G401.6 (cell line): ENCODE measurements at regions not wholly inside any gene's neighbourhood (a gene's known extent, or its start where the extent isn't known, plus 50 kb on each side); places are given as distances from the start of the nearest gene placed in this dataset.

Experiments used
- FAIRE-seq: peaks from 2 replicates; lab custom pipeline; 2012; peaks lifted over from hg19 to GRCh38; lab: Jason Lieb, UNC

DNA sequence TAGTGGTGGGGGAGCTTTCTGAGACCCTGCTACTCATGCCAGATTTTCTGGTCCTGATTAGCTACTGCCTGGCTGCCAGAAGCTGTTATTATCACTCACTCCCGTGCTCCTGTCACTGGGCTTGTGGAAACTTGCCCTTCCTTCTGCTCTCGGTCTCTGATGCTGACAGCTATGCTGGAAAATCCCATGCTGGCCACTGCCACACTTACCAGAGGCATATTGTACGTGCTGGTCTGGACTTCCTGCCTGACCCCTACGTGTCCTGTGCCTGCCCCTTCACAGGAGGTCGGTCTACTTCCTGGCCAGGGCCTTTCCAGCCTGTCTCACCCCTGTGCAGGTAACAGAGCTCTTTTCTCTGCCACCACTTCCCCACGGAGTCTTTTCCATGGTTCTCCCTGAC is 149.4 kb upstream of the PLEKHG7 start:
- FAIRE-seq = no peak

DNA sequence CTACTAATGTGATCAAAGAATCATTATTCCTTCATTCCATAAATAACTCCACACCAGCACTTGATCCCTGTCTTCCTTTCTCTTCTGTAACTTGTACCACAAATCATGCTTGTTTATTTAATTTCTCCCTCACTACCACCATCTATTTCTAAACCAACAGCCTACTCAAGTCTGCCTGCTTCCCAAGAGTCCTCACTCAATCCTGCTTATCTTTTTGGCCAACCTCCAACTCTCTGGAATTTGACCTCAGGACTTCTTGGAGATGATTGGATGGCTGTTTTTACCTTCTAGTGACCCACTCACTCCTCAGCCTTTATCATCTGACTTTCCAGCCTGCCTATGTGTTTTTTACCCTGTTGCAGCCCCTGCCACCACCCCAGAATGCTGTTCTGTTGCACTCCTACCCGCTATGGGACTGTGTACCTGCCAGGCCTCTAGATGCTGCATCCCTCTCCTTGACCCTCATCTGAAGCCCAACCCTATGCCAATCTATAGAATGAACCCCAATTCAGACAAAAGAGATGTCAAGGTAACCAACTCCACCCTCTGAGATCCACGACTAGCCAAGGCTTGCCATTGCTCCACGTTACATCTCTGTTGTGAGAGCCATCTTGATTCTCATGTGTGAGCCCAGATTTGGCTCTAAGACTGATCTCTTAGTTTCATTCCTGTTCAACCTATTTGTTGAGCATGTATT is 150.2 kb upstream of the PLEKHG7 start:
- FAIRE-seq = no peak

- no peak for FAIRE-seq
Measured at GRCh38 chr12:92551853-92552397, 150.9 kb upstream of the PLEKHG7 start.

- no peak for FAIRE-seq
Measured at GRCh38 chr12:92551210-92551609, 151.6 kb upstream of the PLEKHG7 start.

DNA sequence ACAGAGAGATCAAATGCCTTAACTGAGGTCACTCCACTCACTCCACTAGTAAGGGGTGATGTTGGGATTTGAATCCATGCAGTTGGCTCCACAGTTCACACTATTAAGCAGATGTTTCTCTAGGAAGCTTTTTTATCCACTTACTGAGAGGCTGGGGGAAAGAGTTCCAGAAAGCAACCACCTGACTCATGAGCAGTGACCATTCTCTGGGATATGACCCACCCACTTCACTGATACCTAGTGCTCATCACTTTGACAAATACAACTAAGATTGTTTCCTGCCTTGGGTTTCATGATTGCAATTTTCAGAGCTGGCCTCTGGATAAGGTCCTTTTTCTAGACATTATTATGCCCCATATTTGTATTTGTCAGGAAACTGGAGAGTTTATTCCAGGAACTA is 152.1 kb upstream of the PLEKHG7 start:
- FAIRE-seq = no peak

DNA sequence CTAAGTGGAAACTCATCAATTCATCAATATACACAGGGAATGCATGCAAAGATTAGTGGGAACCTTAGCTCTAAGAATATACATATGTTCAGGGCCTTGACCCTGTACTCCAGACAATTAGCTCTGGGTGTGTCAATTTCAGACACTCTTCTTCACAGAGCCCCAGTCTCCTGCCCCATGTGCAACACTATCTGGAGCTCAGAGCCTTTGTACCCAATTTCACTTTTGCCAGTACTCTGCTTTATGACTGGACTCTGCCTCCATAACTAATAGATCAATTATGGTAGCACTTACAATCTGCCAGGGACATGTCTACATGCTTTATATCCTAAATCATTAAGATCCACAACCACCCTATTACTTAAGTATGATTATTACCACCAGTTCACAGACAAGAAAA is 152.5 kb upstream of the PLEKHG7 start:
- no peak for FAIRE-seq

DNA sequence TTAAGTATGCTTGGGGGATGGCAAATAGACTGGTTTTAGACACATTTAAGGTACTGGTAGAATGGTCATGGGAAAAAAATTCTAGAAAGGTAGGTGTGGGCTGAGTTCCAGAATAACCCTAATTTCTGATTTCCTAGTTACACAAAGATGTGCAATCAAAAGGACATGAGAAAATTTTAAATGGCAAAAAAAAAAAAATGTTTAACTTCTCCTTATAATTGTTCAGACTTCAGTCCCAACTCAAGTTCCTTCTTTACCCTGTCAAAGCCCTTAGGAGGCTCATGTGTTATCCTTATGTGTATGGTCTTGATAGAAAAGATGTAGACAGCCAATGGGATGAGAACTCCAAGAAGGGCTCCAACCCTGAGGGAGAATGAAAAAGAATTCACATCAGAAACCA is 153.3 kb upstream of the PLEKHG7 start:
- no peak for FAIRE-seq

DNA sequence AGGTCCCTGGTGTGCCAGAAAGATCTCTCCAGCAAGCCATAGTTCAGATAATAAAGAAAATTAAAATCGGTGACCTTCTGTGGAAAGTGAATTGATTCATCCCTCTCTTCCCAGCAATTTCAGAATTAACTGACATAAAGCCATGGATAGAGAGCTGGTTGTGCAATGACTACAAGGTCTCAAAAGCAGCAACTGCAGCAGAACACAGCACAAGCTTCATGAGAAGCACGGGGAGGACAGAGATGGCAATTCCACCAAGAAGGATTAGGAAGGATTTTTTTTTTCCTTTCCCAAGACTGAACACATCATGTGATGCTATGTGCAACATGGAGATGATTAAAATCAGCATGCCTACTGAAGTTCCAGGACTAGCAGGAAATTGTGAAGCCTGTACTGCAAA is 154.9 kb upstream of the PLEKHG7 start:
- FAIRE-seq = no peak

DNA sequence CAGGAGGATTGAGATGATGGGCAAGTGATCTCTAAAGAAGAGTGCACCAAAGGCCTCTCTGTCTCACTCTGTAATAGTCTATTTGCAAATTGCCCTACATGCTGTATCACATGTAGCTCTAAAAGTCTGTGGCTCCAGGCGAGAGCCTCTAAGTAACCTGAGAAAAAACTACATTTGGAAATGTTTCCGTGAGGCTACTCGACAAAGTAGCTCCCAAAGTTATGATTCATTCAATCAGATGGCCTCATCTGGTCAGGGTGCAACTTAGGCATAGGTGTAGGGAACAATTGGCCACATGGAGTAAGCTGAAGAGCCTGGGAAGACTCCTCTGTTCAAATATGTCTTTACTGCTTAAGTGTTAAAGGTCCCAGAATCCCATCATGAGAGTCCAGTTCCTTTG is 155.4 kb upstream of the PLEKHG7 start:
- FAIRE-seq = no peak

DNA sequence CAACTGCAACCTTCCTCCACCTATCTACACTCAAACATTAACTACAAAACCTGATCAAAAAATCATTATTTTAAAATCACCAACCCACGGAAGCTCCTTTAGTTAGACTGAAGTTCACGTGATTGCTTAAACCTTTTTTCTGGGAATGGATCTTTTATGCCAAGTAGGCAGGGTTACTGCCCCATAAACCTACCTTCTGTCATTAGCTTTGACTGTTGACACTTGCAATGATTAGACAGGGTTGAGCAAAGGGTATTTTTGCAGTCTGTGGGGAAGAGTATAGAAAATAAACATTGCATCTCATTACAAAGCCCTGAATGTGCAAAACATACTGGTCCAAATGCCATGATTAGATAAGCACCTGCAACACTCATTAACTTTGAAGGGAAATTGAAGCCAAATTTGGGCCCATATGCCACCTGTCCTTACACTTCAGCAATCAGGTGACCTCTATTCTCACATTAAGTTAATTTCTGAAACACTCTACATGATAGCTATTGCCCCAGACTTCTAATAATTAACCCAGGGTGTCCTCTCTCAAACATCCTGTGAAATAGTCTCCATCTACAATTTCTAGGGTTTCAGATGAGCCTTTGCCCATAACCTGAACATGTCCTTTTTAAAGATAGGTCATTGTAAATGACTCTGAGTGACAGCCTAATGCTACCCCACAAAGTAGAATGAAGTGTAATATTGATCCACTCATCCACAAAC is 156.0 kb upstream of the PLEKHG7 start:
- no peak for FAIRE-seq

- FAIRE-seq = no peak
Measured at GRCh38 chr12:92546259-92546634, 156.5 kb upstream of the PLEKHG7 start.

DNA sequence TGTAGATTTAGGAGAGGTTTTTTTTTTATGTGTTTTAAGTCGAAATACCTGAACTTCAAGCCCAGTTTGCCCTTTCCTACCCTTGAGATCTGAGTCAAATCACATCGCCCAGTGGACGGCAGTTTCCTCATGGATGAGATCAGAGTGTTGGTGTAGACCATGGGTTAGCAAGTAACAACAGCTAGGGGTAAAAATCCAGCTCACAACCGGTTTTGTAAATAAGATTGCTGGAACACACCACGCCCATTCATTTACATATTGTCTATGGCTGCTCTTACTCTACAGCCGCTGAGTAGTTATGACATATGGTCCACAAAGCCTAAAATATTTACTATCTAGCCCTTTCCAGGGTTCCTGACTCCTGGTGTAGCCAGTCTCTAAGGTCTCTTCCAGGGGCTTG is 158.5 kb upstream of the PLEKHG7 start:
- FAIRE-seq = no peak

- no peak for FAIRE-seq
Measured at GRCh38 chr12:92543840-92544239, 158.9 kb upstream of the PLEKHG7 start.

DNA sequence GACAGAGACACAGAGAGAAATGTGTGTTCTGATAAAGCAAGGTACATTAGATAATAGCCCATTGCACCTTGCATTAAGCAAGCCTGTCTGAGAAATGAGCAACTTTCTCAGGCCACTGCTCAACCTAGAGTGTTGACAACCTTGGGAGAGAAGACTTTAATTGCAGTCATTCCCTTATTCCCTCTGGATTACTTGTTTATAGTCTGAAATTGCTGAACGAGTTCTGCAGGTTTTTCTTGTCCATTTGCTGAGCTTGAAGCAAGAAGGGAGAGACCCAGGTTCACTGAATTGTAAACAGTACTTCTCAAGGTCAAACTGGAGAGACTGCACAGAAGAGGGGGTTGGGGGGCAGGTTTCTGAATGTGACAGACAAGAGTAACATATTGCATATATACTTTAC is 159.4 kb upstream of the PLEKHG7 start:
- no peak for FAIRE-seq

DNA sequence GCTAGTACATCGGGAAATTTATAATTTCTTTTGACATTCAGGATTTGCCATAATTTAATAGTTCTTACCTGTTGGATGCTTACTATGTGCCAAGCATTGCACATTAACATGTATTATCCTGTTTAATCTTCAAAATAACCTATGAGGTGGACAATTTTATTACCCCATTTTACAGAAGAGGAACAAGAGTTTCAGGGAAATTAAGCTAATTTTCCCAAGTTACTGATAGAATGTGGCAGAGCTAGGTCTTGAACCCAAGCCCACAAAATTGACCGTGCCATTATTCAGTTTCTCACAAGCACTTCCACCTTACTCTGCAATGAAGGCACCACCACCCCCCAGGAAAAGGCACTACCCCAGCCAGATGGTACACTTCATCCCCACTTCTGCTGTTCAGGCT is 161.1 kb upstream of the PLEKHG7 start:
- FAIRE-seq = no peak

- FAIRE-seq = no peak
Measured at GRCh38 chr12:92540782-92541423, 161.9 kb upstream of the PLEKHG7 start.

DNA sequence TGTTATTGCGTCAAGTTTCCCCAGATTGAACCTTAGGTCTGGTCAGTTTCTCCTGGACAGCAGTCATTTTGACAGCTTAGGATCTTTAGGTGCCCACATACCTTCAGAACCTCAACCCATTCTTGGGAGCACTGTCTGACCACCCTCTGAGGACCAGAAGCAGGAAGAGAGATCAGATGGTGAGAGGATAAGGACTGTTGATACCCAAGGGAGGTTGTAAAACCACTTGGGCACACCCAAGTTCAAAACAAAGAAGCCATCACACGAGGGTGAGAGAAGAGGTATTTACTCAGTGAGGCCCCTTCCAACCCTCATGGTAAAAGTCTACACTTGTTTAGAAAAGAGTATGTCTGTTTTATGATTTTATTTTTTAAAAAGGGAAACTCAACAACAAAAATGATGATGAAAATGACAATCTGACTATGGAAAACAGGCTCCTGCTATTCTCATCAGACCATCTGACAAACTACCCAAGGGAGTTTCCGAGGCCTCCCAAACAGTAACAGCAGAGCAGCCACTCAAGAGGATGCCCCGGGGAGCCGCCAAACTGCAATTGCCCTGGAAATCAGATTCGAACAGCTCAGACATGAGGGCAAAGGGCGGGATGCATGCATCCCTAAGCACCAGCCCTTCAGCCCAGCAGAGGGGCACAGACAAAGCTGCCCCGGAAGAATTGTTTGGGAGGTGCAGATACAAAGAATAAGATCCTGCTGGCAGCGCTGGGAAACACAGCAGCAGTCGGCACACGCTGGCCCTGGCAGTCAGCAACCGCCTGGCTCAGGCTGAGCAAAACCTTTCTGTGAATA is 162.6 kb upstream of the PLEKHG7 start:
- FAIRE-seq = no peak

DNA sequence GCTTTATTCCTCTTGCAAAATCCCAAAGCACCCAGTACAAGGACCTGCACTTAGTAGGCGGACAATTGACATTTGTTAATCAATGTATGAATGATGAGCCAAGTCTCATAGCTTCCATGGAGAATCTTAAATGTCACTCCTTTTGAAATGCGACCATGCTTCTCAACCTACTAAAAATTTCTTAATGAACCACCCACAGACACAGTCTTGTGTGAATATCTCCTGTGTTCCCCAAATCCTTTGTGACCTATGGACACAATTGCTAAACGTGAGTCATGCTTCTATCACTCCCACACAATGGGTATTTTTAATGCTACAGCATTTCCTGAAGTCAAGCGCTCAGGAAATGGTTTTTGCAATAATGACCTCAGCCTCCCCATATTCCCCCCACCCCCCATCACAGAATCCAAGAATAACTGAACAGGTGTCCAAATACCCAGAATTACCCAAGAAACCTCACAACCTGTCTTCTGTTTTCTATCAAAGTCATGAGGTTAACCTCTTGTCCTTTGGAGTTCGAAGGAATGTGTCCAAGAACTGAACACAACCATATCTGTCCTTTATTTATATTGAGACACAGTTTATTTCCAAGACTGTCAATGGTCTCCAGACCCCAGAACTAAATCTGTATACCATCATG is 163.6 kb upstream of the PLEKHG7 start:
- FAIRE-seq = no peak

GRCh38 chr12:92537290-92537960 is 165.4 kb upstream of the PLEKHG7 start:
- no peak for FAIRE-seq

GRCh38 chr12:92535961-92536360 is 166.8 kb upstream of the PLEKHG7 start:
- FAIRE-seq = no peak

DNA sequence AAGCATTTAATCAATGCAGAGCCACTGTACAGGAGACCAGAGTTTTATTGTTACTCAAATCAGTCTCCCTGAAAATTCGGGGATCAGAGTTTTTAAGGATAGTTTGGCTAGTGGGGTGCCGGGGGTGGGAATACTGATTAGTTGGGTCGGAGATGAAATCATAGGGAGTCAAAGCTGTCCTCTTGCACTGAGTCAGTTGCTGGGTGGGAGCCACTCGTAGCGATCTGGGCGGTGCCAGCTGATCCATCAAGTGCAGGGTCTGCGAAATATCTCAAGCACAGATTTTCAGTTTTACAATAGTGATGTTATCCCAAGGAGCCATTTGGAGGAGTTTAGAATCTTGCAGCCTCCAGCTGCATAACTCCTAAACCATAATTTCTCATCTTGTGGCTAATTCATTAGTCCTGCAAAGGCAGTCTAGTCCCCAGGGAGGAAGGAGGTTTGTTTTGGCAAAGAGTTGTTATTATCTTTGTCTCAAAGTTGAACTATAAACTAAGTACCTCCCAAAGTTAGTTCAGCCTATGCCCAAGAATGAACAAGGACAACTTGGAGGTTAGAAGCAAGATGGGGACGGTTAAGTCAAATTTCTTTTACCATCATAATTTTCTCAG is 169.4 kb upstream of the PLEKHG7 start:
- FAIRE-seq = no peak
